HG03103 (cell line): ENCODE measurements at regions not wholly inside any gene's neighbourhood (a gene's known extent, or its start where the extent isn't known, plus 50 kb on each side); places are given as distances from the start of the nearest gene placed in this dataset.

Source experiments
- ATAC-seq: cut with Tn5 transposase; IDR thresholded peaks from one replicate; pipeline ENCODE4 v1.9.1; 2021; ENCODE audit warnings: low read depth; ENCODE audit not compliant: unreplicated experiment

- no peak for ATAC-seq
Measured at GRCh38 chr6:102407886-102408741, 1014.6 kb downstream of the GRIK2 start.

- no peak for ATAC-seq
Measured at GRCh38 chr6:102405860-102406259, 1012.4 kb downstream of the GRIK2 start.

GRCh38 chr6:102402635-102403329 is 1009.3 kb downstream of the GRIK2 start:
- no peak for ATAC-seq

- ATAC-seq, result no peak
Measured at GRCh38 chr6:102398788-102399390, 1005.4 kb downstream of the GRIK2 start.

- ATAC-seq, result no peak
Measured at GRCh38 chr6:102390541-102390940, 997.0 kb downstream of the GRIK2 start.

- no peak for ATAC-seq
Measured at GRCh38 chr6:102389994-102390393, 996.5 kb downstream of the GRIK2 start.

GRCh38 chr6:102387326-102388033 is 994.0 kb downstream of the GRIK2 start:
- no peak for ATAC-seq

- ATAC-seq, result no peak
Measured at GRCh38 chr6:102381203-102381602, 987.7 kb downstream of the GRIK2 start.

- ATAC-seq, result no peak
Measured at GRCh38 chr6:102356170-102356569, 962.7 kb downstream of the GRIK2 start.

GRCh38 chr6:102355578-102355977 is 962.1 kb downstream of the GRIK2 start:
- ATAC-seq, result no peak

GRCh38 chr6:102352552-102352951 is 959.0 kb downstream of the GRIK2 start:
- no peak for ATAC-seq

- no peak for ATAC-seq
Measured at GRCh38 chr6:102344769-102345168, 951.3 kb downstream of the GRIK2 start.

GRCh38 chr6:102340311-102340710 is 946.8 kb downstream of the GRIK2 start:
- ATAC-seq, result no peak

GRCh38 chr6:102333736-102334135 is 940.2 kb downstream of the GRIK2 start:
- no peak for ATAC-seq

GRCh38 chr6:102327697-102328225 is 934.3 kb downstream of the GRIK2 start:
- ATAC-seq, result no peak

GRCh38 chr6:102313699-102314098 is 920.2 kb downstream of the GRIK2 start:
- no peak for ATAC-seq

GRCh38 chr6:102309700-102310099 is 916.2 kb downstream of the GRIK2 start:
- no peak for ATAC-seq

GRCh38 chr6:102300350-102300749 is 906.8 kb downstream of the GRIK2 start:
- no peak for ATAC-seq

- no peak for ATAC-seq
Measured at GRCh38 chr6:102298051-102298450, 904.5 kb downstream of the GRIK2 start.
